PC-9 (cell line): ENCODE measurements at regions not wholly inside any gene's neighbourhood (a gene's known extent, or its start where the extent isn't known, plus 50 kb on each side); places are given as distances from the start of the nearest gene placed in this dataset.
"Not testable (repeated sequence)": the region's sequence is repeated elsewhere in the genome, so short reads cannot be mapped to it uniquely, and the experiment has no call there.

Experiments
- BruUV-seq: library from RNA; stranded (reverse); fragments of 400-500 nt; replicated peaks from 2 replicates; lab custom pipeline; 2021; lab: Mats Ljungman, UMichigan
- CTCF ChIA-PET: fragments of 300-600 bp; sonication (Branson Sonifier 250); formaldehyde crosslinking; loops from one replicate; lab custom pipeline; 2022; ENCODE audit warnings: antibody characterized with exemption; lab: Charles Lee
- POLR2A ChIA-PET: fragments of 300-600 bp; sonication (Branson Sonifier 250); formaldehyde crosslinking; loops from one replicate; lab custom pipeline; 2022; ENCODE audit warnings: antibody characterized with exemption; ENCODE audit not compliant: unreplicated experiment; lab: Charles Lee
- DNase-seq, 2 experiments: peaks; one replicate each; pipeline versions ENCODE4 v3.0.0 to v3.0.0-alpha.2; 2015 to 2022; ENCODE audit warnings: mixed read lengths in 1 of 2
- H2AFZ ChIP-seq: fragments of 200-600 bp; sonication (generic); 2 replicates; pipeline ENCODE4 v1.8.1; 2017; ENCODE audit warnings: antibody characterized with exemption
- H3F3A ChIP-seq: fragments of 200-600 bp; sonication (generic); 2 replicates; pipeline ENCODE4 v1.8.1; 2017; ENCODE audit warnings: antibody characterized with exemption, mild to moderate bottlenecking, low read depth; ENCODE audit not compliant: insufficient read depth
- H3K27ac ChIP-seq: fragments of 200-600 bp; sonication (generic); 2 replicates; pipeline ENCODE4 v1.6.1; 2016; ENCODE audit warnings: mixed run types
- H3K27me3 ChIP-seq: fragments of 200-600 bp; sonication (generic); 2 replicates; pipeline ENCODE4 v1.6.1; 2016; ENCODE audit warnings: low read depth, mixed run types; ENCODE audit not compliant: insufficient read depth
- H3K36me3 ChIP-seq: fragments of 200-600 bp; sonication (generic); 2 replicates; pipeline ENCODE4 v1.6.1; 2016; ENCODE audit warnings: low read depth, mixed run types
- H3K4me1 ChIP-seq: fragments of 200-600 bp; sonication (generic); replicated peaks from 2 replicates; pipeline ENCODE4 v1.6.1; 2016; ENCODE audit warnings: mixed run types; ENCODE audit not compliant: insufficient read depth
- H3K4me2 ChIP-seq: fragments of 200-600 bp; sonication (generic); 2 replicates; pipeline ENCODE4 v1.6.1; 2017; ENCODE audit warnings: mixed run types
- H3K4me3 ChIP-seq: fragments of 200-600 bp; sonication (generic); 2 replicates; pipeline ENCODE4 v1.6.1; 2016; ENCODE audit warnings: mixed run types
- H3K79me2 ChIP-seq: fragments of 200-600 bp; sonication (generic); 2 replicates; pipeline ENCODE4 v1.6.1; 2017; ENCODE audit warnings: low read depth, mixed run types
- H3K9me2 ChIP-seq: fragments of 200-600 bp; sonication (generic); 2 replicates; pipeline ENCODE4 v1.8.1; 2017; ENCODE audit warnings: mild to moderate bottlenecking; ENCODE audit not compliant: insufficient read depth
- H3K9me3 ChIP-seq: fragments of 200-600 bp; sonication (generic); 2 replicates; pipeline ENCODE4 v1.8.1; 2016; ENCODE audit warnings: low read depth; ENCODE audit not compliant: insufficient read depth
- H4K20me1 ChIP-seq: fragments of 200-600 bp; sonication (generic); 2 replicates; pipeline ENCODE4 v1.8.1; 2017; ENCODE audit not compliant: insufficient read depth
- EZH2 ChIP-seq: fragments of 200-600 bp; sonication (generic); IDR thresholded peaks from 2 replicates; pipeline ENCODE4 v1.8.0; 2017; ENCODE audit warnings: antibody characterized with exemption, low read depth
- intact Hi-C: fragments of 100-400 bp; cut with micrococcal nuclease; formaldehyde crosslinking; loops from one replicate; pipeline ENCODE4 v1.10.0; 2022; ENCODE audit not compliant: unreplicated experiment
- TF ChIP-seq, protein P1 (sequence below): fragments of 200-600 bp; sonication (generic); conservative IDR thresholded peaks from 2 replicates; pipeline ENCODE4 v1.6.1; 2017; ENCODE audit warnings: mixed run types, antibody characterized with exemption, mild to moderate bottlenecking, moderate library complexity

GRCh38 chr3:110984456-110985250 lies 87.0 kb upstream of the NECTIN3 start:
- Histone ChIP-seq H3F3A (no peaks in the 10 kb centered on the region), H3K9me3 (no peaks in the 10 kb centered on the region), H4K20me1 (no peaks in the 10 kb centered on the region), H3K4me1 (no peaks in the 10 kb centered on the region), H3K9me2 (no peaks in the 10 kb centered on the region), H3K4me3 (no peak overlapping the region), H3K27ac (no peak overlapping the region), H3K4me2 (no peak overlapping the region), H3K27me3 (no peaks in the 10 kb centered on the region), H3K36me3 (no peaks in the 10 kb centered on the region), H3K79me2 (no peaks in the 10 kb centered on the region), H2AFZ (no peak overlapping the region)
- intact Hi-C loops = no loop called here
- DNase-seq = no peak
- CTCF ChIA-PET = no interaction called here
- BruUV-seq = no TSS peak
- POLR2A ChIA-PET = no interaction called here
- no peak for TF ChIP-seq EZH2
- TF ChIP-seq, protein P1, sequence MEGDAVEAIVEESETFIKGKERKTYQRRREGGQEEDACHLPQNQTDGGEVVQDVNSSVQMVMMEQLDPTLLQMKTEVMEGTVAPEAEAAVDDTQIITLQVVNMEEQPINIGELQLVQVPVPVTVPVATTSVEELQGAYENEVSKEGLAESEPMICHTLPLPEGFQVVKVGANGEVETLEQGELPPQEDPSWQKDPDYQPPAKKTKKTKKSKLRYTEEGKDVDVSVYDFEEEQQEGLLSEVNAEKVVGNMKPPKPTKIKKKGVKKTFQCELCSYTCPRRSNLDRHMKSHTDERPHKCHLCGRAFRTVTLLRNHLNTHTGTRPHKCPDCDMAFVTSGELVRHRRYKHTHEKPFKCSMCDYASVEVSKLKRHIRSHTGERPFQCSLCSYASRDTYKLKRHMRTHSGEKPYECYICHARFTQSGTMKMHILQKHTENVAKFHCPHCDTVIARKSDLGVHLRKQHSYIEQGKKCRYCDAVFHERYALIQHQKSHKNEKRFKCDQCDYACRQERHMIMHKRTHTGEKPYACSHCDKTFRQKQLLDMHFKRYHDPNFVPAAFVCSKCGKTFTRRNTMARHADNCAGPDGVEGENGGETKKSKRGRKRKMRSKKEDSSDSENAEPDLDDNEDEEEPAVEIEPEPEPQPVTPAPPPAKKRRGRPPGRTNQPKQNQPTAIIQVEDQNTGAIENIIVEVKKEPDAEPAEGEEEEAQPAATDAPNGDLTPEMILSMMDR = no peak

GRCh38 chr3:110989446-110989845 lies 82.2 kb upstream of the NECTIN3 start:
- no peak overlapping the region for H2AFZ ChIP-seq
- CTCF ChIA-PET = no interaction called here
- intact Hi-C loops = no loop called here
- no peaks in the 10 kb centered on the region for H3K9me3 ChIP-seq
- H3K27ac ChIP-seq = no peak overlapping the region
- POLR2A ChIA-PET = no interaction called here
- H3K79me2 ChIP-seq = no peaks in the 10 kb centered on the region
- no TSS peak for BruUV-seq
- no peaks in the 10 kb centered on the region for H4K20me1 ChIP-seq
- H3K4me1 ChIP-seq = no peaks in the 10 kb centered on the region
- no peaks in the 10 kb centered on the region for H3K36me3 ChIP-seq
- H3K27me3 ChIP-seq = no peaks in the 10 kb centered on the region
- no peaks in the 10 kb centered on the region for H3F3A ChIP-seq
- H3K4me2 ChIP-seq = no peak overlapping the region
- H3K9me2 ChIP-seq = no peaks in the 10 kb centered on the region; the same call in 1 of the 2 replicates
- no peak for DNase-seq
- H3K4me3 ChIP-seq = no peak overlapping the region
- TF ChIP-seq EZH2 = no peak
- TF ChIP-seq, protein P1 = no peak

DNA sequence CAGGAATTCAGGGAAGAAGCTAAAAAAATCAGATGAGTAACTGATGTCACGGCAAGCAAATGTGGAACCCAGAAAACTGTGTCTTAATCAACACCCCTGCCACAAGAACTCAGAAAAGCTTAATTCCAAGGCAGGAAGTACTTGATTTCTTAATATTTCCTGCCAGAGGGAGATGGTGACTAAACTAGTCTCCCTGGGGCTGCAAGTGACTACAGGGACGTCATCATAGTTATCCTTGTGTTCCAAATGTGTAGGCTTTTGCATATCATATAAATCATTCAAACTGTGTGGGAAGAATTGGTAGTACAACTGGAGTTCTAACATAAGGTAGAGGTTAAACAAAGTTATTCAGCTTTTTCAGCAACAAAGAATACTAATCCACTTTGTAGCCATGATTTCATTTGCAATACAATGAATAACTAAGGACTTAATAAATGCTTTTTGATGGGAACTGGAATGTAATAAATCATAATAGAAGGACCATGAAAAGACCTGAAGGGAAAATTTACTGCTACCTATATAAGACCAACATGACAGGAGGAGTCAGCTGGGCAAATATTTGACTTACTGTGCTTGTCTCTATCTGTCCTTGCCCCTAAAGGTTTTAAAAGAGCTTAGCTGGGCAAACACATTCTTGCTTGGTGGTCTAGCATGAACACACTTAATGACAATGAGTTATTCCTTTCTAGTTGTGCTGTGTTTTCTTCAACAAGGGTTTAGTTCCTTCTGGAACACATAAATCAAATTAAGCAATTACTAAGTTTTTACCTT lies 76.0 kb upstream of the NECTIN3 start:
- CTCF ChIA-PET = no interaction called here
- POLR2A ChIA-PET = interaction anchor here (0.6 kb wide), 1 partner anchor 1394 kb away, joined by 6 read pairs; no protein-coding TSS in a partner anchor
- no peak overlapping the region for H3K4me3 ChIP-seq
- DNase-seq = no peak
- H2AFZ ChIP-seq = peak overlapping the region; percentile 0; the same call in 1 of the 2 replicates
- no peaks in the 10 kb centered on the region for H3K36me3 ChIP-seq
- TF ChIP-seq, protein P1 = no peak
- no peak for TF ChIP-seq EZH2
- H3F3A ChIP-seq = no peaks in the 10 kb centered on the region
- intact Hi-C loops = no loop called here
- H3K27me3 ChIP-seq = no peaks in the 10 kb centered on the region
- H3K4me2 ChIP-seq = no peak overlapping the region
- H3K27ac ChIP-seq = no peak overlapping the region
- H3K9me3 ChIP-seq = no peaks in the 10 kb centered on the region
- no peaks in the 10 kb centered on the region for H4K20me1 ChIP-seq
- BruUV-seq = no TSS peak
- no peaks in the 10 kb centered on the region for H3K79me2 ChIP-seq
- H3K4me1 ChIP-seq = no peaks in the 10 kb centered on the region
- H3K9me2 ChIP-seq = no peaks in the 10 kb centered on the region; the same call in 1 of the 2 replicates

- H4K20me1 ChIP-seq, H3K27me3 ChIP-seq, H2AFZ ChIP-seq, H3K9me2 ChIP-seq, H3K4me2 ChIP-seq, DNase-seq, CTCF ChIA-PET, H3K9me3 ChIP-seq, POLR2A ChIA-PET, H3K4me3 ChIP-seq, H3K4me1 ChIP-seq, BruUV-seq, intact Hi-C loops, H3F3A ChIP-seq, H3K27ac ChIP-seq, H3K79me2 ChIP-seq, H3K36me3 ChIP-seq: not testable (repeated sequence)
Measured at GRCh38 chr3:110998766-110999165, 72.8 kb upstream of the NECTIN3 start.

DNA sequence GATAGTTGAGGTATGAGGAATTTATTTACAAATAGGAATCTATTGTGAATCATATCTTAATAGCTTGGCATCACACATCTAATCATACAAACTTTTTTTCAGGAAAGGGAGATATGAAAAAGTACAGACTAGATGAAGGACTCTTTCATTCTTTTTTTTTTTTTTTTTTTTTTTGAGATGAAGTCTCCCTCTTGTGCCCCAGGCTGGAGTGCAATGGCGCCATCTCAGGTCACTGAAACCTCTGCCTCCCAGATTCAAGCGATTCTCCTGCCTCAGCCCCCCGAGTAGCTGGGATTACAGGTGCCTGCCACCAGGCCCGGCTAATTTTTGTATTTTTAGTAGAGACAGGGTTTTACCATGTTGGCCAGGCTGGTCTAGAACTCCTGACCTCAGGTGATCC lies 65.1 kb upstream of the NECTIN3 start:
- POLR2A ChIA-PET = not testable (repeated sequence)

More for the DNA sequence above, 65.1 kb upstream of the NECTIN3 start:
- H2AFZ ChIP-seq, H3K9me3 ChIP-seq, CTCF ChIA-PET, H4K20me1 ChIP-seq, H3K4me2 ChIP-seq, DNase-seq, H3F3A ChIP-seq, H3K27me3 ChIP-seq, H3K4me3 ChIP-seq, H3K79me2 ChIP-seq, BruUV-seq, H3K27ac ChIP-seq, H3K9me2 ChIP-seq, H3K36me3 ChIP-seq, intact Hi-C loops, H3K4me1 ChIP-seq: not testable (repeated sequence)
